SK-N-SH treated with all-trans-retinoic acid at 6 μM for 48 hours (cell line): ENCODE measurements at regions not wholly inside any gene's neighbourhood (a gene's known extent, or its start where the extent isn't known, plus 50 kb on each side); places are given as distances from the start of the nearest gene placed in this dataset.

Experiments used
- ATAC-seq: fragments of 200-7000 bp; cut with Tn5 transposase; 3 replicates; pipeline ENCODE4 v1.9.1; 2020; ENCODE audit warnings: mild to moderate bottlenecking, moderate library complexity
- ARNTL ChIP-seq: fragments of 450-650 bp; formaldehyde crosslinking; IDR thresholded peaks from 2 replicates; pipeline ENCODE4 v1.5.0; 2020; ENCODE audit warnings: low read depth, mild to moderate bottlenecking, moderate library complexity, borderline replicate concordance
- BACH2 ChIP-seq: fragments of 250-450 bp; sonication (Bioruptor Pico); IDR thresholded peaks from 2 replicates; pipeline ENCODE4 v1.9.0; 2021; ENCODE audit warnings: mild to moderate bottlenecking, borderline replicate concordance
- CSDC2 ChIP-seq: fragments of 250-450 bp; sonication (Bioruptor Pico); IDR thresholded peaks from 2 replicates; pipeline ENCODE4 v1.5.0; 2020; ENCODE audit warnings: mild to moderate bottlenecking, moderate library complexity
- ESRRG ChIP-seq: fragments of 250-450 bp; sonication (Bioruptor Pico); IDR thresholded peaks from 2 replicates; pipeline ENCODE4 v1.6.1; 2021; ENCODE audit warnings: mild to moderate bottlenecking
- ISL1 ChIP-seq: fragments of 250-450 bp; sonication (Bioruptor Pico); IDR thresholded peaks from 2 replicates; pipeline ENCODE4 v2.1.2; 2022; ENCODE audit warnings: mild to moderate bottlenecking, moderate library complexity
- OSR1 ChIP-seq: fragments of 250-450 bp; sonication (Bioruptor Pico); IDR thresholded peaks from 2 replicates; pipeline ENCODE4 v1.8.0; 2022; ENCODE audit warnings: moderate library complexity, mild to moderate bottlenecking, inconsistent platforms
- PPARA ChIP-seq: fragments of 250-450 bp; sonication (Bioruptor Pico); IDR thresholded peaks from 2 replicates; pipeline ENCODE4 v1.5.0; 2020; ENCODE audit warnings: mild to moderate bottlenecking, borderline replicate concordance
- RARB ChIP-seq: fragments of 250-450 bp; sonication (Bioruptor Pico); IDR thresholded peaks from 2 replicates; pipeline ENCODE4 v1.8.0; 2021; ENCODE audit warnings: mild to moderate bottlenecking, moderate library complexity
- SNAI2 ChIP-seq: fragments of 250-450 bp; sonication (Bioruptor Pico); IDR thresholded peaks from 2 replicates; pipeline ENCODE4 v1.5.0; 2020; ENCODE audit warnings: mild to moderate bottlenecking, moderate library complexity
- TCF4 ChIP-seq: fragments of 250-450 bp; sonication (Bioruptor Pico); IDR thresholded peaks from 2 replicates; pipeline ENCODE4 v1.8.0; 2021; ENCODE audit warnings: mild to moderate bottlenecking, moderate library complexity, borderline replicate concordance
- TOX ChIP-seq: fragments of 250-450 bp; sonication (Bioruptor Pico); IDR thresholded peaks from 2 replicates; pipeline ENCODE4 v1.8.0; 2021; ENCODE audit warnings: mild to moderate bottlenecking, moderate library complexity, borderline replicate concordance
- ZC3H10 ChIP-seq: fragments of 250-450 bp; sonication (Bioruptor Pico); IDR thresholded peaks from 2 replicates; pipeline ENCODE4 v1.5.1; 2021; ENCODE audit warnings: mild to moderate bottlenecking, moderate library complexity
- ZFP3 ChIP-seq: fragments of 250-450 bp; sonication (Bioruptor Pico); IDR thresholded peaks from 2 replicates; pipeline ENCODE4 v1.5.0; 2020; ENCODE audit warnings: mild to moderate bottlenecking, moderate library complexity
- ZFP30 ChIP-seq: fragments of 450-650 bp; formaldehyde crosslinking; IDR thresholded peaks from 2 replicates; pipeline ENCODE4 v1.5.0; 2022; ENCODE audit warnings: mild to moderate bottlenecking, moderate library complexity
- ZNF565 ChIP-seq: fragments of 450-650 bp; formaldehyde crosslinking; conservative IDR thresholded peaks from 2 replicates; pipeline ENCODE4 v1.5.0; 2020; ENCODE audit warnings: low read depth, mild to moderate bottlenecking, moderate library complexity
- ZNF70 ChIP-seq: fragments of 450-650 bp; formaldehyde crosslinking; IDR thresholded peaks from 2 replicates; pipeline ENCODE4 v1.5.0; 2020; ENCODE audit warnings: mild to moderate bottlenecking, moderate library complexity
- ZNF8 ChIP-seq: fragments of 450-650 bp; formaldehyde crosslinking; IDR thresholded peaks from 2 replicates; pipeline ENCODE4 v1.5.0; 2020; ENCODE audit warnings: mild to moderate bottlenecking, moderate library complexity
- TF ChIP-seq, protein P1 (sequence below): fragments of 250-450 bp; sonication (Bioruptor Pico); IDR thresholded peaks from 2 replicates; pipeline ENCODE4 v1.5.1; 2021; ENCODE audit warnings: mild to moderate bottlenecking, moderate library complexity
- TF ChIP-seq, protein P2 (sequence below): fragments of 250-450 bp; sonication (Bioruptor Pico); IDR thresholded peaks from 2 replicates; pipeline ENCODE4 v1.8.0; 2020; ENCODE audit warnings: mild to moderate bottlenecking, moderate library complexity, borderline replicate concordance
- TF ChIP-seq, protein P3 (sequence below): fragments of 250-450 bp; sonication (Bioruptor Pico); IDR thresholded peaks from 2 replicates; pipeline ENCODE4 v1.5.0; 2020; ENCODE audit warnings: mild to moderate bottlenecking, moderate library complexity
- TF ChIP-seq, protein P4 (sequence below): fragments of 250-450 bp; sonication (Bioruptor Pico); IDR thresholded peaks from 2 replicates; pipeline ENCODE4 v1.5.1; 2020; ENCODE audit warnings: low read depth, mild to moderate bottlenecking, moderate library complexity

GRCh38 chr2:5036256-5036655 lies 655.9 kb upstream of the SOX11 start:
- ATAC-seq, result no peak
- TF ChIP-seq RARB (CRISPR knock-in tag) (no peak), BACH2 (no peak), ARNTL (CRISPR knock-in tag) (no peak), ZC3H10 (CRISPR knock-in tag) (no peak), TOX (CRISPR knock-in tag) (no peak), ZFP30 (no peak), TCF4 (CRISPR knock-in tag) (no peak), ESRRG (no peak), ZNF8 (CRISPR knock-in tag) (no peak), ISL1 (CRISPR knock-in tag) (no peak), PPARA (CRISPR knock-in tag) (no peak), ZNF565 (CRISPR knock-in tag) (no peak)
- TF ChIP-seq, protein P1, sequence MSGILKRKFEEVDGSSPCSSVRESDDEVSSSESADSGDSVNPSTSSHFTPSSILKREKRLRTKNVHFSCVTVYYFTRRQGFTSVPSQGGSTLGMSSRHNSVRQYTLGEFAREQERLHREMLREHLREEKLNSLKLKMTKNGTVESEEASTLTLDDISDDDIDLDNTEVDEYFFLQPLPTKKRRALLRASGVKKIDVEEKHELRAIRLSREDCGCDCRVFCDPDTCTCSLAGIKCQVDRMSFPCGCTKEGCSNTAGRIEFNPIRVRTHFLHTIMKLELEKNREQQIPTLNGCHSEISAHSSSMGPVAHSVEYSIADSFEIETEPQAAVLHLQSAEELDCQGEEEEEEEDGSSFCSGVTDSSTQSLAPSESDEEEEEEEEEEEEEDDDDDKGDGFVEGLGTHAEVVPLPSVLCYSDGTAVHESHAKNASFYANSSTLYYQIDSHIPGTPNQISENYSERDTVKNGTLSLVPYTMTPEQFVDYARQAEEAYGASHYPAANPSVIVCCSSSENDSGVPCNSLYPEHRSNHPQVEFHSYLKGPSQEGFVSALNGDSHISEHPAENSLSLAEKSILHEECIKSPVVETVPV (CRISPR knock-in tag), result no peak
- TF ChIP-seq, protein P2, sequence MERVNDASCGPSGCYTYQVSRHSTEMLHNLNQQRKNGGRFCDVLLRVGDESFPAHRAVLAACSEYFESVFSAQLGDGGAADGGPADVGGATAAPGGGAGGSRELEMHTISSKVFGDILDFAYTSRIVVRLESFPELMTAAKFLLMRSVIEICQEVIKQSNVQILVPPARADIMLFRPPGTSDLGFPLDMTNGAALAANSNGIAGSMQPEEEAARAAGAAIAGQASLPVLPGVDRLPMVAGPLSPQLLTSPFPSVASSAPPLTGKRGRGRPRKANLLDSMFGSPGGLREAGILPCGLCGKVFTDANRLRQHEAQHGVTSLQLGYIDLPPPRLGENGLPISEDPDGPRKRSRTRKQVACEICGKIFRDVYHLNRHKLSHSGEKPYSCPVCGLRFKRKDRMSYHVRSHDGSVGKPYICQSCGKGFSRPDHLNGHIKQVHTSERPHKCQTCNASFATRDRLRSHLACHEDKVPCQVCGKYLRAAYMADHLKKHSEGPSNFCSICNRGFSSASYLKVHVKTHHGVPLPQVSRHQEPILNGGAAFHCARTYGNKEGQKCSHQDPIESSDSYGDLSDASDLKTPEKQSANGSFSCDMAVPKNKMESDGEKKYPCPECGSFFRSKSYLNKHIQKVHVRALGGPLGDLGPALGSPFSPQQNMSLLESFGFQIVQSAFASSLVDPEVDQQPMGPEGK (CRISPR knock-in tag), result no peak

DNA sequence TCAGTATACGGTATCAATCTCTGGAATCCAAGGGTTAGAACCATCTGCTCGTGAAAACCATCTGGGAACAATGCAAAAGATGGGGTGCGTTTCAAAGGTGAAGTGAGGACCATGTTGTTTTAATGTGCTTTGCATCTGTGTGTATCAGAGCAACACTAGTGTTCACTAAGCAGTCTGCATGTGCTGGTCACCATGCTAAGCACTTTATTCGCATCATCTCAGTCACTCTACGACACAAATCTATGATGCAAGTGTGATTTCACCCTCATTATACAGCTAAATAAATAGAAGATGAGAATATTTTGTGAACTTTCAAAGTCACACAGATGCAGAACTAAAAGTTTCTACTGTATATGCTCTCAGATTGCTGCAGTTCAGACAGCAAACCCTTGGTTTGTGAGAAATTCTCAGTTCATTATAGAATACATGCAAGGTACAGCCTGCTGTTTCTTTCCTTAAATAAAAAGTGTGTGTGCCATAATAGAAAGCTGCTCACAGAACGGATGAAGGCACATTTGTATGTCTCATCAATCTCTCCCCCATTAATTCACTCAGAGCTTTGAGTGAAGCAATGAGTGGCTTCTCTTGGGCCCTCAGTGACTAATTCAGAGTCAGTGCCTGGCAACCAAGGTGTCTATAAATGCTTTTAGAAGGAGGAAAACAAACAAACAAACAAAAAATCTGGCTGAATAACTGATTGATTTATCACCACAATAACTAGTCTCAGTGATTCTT lies 652.8 kb upstream of the SOX11 start:
- no peak for ATAC-seq
- TF ChIP-seq, protein P3, sequence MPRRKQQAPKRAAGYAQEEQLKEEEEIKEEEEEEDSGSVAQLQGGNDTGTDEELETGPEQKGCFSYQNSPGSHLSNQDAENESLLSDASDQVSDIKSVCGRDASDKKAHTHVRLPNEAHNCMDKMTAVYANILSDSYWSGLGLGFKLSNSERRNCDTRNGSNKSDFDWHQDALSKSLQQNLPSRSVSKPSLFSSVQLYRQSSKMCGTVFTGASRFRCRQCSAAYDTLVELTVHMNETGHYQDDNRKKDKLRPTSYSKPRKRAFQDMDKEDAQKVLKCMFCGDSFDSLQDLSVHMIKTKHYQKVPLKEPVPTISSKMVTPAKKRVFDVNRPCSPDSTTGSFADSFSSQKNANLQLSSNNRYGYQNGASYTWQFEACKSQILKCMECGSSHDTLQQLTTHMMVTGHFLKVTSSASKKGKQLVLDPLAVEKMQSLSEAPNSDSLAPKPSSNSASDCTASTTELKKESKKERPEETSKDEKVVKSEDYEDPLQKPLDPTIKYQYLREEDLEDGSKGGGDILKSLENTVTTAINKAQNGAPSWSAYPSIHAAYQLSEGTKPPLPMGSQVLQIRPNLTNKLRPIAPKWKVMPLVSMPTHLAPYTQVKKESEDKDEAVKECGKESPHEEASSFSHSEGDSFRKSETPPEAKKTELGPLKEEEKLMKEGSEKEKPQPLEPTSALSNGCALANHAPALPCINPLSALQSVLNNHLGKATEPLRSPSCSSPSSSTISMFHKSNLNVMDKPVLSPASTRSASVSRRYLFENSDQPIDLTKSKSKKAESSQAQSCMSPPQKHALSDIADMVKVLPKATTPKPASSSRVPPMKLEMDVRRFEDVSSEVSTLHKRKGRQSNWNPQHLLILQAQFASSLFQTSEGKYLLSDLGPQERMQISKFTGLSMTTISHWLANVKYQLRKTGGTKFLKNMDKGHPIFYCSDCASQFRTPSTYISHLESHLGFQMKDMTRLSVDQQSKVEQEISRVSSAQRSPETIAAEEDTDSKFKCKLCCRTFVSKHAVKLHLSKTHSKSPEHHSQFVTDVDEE (CRISPR knock-in tag), result no peak
- no peak for TF ChIP-seq SNAI2
- TF ChIP-seq, protein P4, sequence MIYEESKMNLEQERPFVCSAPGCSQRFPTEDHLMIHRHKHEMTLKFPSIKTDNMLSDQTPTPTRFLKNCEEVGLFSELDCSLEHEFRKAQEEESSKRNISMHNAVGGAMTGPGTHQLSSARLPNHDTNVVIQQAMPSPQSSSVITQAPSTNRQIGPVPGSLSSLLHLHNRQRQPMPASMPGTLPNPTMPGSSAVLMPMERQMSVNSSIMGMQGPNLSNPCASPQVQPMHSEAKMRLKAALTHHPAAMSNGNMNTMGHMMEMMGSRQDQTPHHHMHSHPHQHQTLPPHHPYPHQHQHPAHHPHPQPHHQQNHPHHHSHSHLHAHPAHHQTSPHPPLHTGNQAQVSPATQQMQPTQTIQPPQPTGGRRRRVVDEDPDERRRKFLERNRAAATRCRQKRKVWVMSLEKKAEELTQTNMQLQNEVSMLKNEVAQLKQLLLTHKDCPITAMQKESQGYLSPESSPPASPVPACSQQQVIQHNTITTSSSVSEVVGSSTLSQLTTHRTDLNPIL (CRISPR knock-in tag), result no peak
- TF ChIP-seq, protein P2 (CRISPR knock-in tag), result no peak

- ATAC-seq, result no peak
- TF ChIP-seq, protein P4 (CRISPR knock-in tag), result no peak
- no peak for TF ChIP-seq ZNF70
- TF ChIP-seq OSR1 (CRISPR knock-in tag), result no peak
- no peak for TF ChIP-seq RARB (CRISPR knock-in tag)
- no peak for TF ChIP-seq CSDC2 (CRISPR knock-in tag)
- no peak for TF ChIP-seq ZFP30
- TF ChIP-seq ZFP3 (CRISPR knock-in tag), result no peak
- no peak for TF ChIP-seq ZC3H10 (CRISPR knock-in tag)
- TF ChIP-seq PPARA (CRISPR knock-in tag), result no peak
- TF ChIP-seq ZNF565 (CRISPR knock-in tag), result no peak
- TF ChIP-seq, protein P2 (CRISPR knock-in tag), result no peak
- TF ChIP-seq, protein P1 (CRISPR knock-in tag), result no peak
- TF ChIP-seq, all 23 proteins: peak for 0
Observed at GRCh38 chr2:5040571-5040970, 651.6 kb upstream of the SOX11 start.
